H1 (cell line): ENCODE measurements at regions not wholly inside any gene's neighbourhood (a gene's known extent, or its start where the extent isn't known, plus 50 kb on each side); places are given as distances from the start of the nearest gene placed in this dataset.

ENCODE experiments used
- CTCF ChIA-PET: fragments of 300-600 bp; sonication (Branson Sonifier 250); formaldehyde crosslinking; loops from one replicate; lab custom pipeline; 2021; ENCODE audit not compliant: partially characterized antibody; lab: Charles Lee
- POLR2A ChIA-PET: fragments of 300-600 bp; sonication (Branson Sonifier 250); formaldehyde crosslinking; loops from one replicate; lab custom pipeline; 2021; ENCODE audit warnings: inconsistent platforms; ENCODE audit not compliant: partially characterized antibody; lab: Charles Lee
- DNase-seq, 2 experiments: peaks; one replicate each; pipeline versions ENCODE4 v3.0.0 to v3.0.0-alpha.2; 2010 to 2022; ENCODE audit warnings: low spot score in 2 of 2, low read depth in 1 of 2, mixed read lengths in 1 of 2
- FAIRE-seq: peaks from 2 replicates; lab custom pipeline; 2011; peaks lifted over from hg19 to GRCh38; lab: Jason Lieb, UNC
- H2AFZ ChIP-seq: 2 replicates; pipeline ENCODE4 v1.8.1; 2012; ENCODE audit warnings: low read length, inconsistent platforms
- H2AK5ac ChIP-seq: 2 replicates; pipeline ENCODE4 v1.6.1; 2013; ENCODE audit warnings: low read depth, low read length
- H2BK120ac ChIP-seq: replicated peaks from 2 replicates; pipeline ENCODE3; 2013; ENCODE audit warnings: low read depth, low read length, inconsistent platforms
- H2BK12ac ChIP-seq: 2 replicates; pipeline ENCODE4 v1.6.1; 2013; ENCODE audit warnings: low read depth, low read length
- H2BK15ac ChIP-seq: 2 replicates; pipeline ENCODE4 v1.6.1; 2013; ENCODE audit warnings: low read length
- H2BK20ac ChIP-seq: 2 replicates; pipeline ENCODE4 v1.6.1; 2013; ENCODE audit warnings: low read length
- H2BK5ac ChIP-seq: 2 replicates; pipeline ENCODE4 v1.6.1; 2013; ENCODE audit warnings: low read depth, low read length
- H3K14ac ChIP-seq: 2 replicates; pipeline ENCODE4 v1.6.1; 2013; ENCODE audit warnings: inconsistent platforms; ENCODE audit not compliant: insufficient read length
- H3K18ac ChIP-seq: 2 replicates; pipeline ENCODE4 v1.6.1; 2013; ENCODE audit warnings: low read length; ENCODE audit errors: extremely low read depth
- H3K23ac ChIP-seq: 2 replicates; pipeline ENCODE4 v1.6.1; 2013; ENCODE audit warnings: inconsistent platforms; ENCODE audit not compliant: insufficient read length
- H3K23me2 ChIP-seq: 2 replicates; pipeline ENCODE4 v1.6.1; 2013; ENCODE audit warnings: low read depth, low read length
- H3K27ac ChIP-seq: 2 replicates; pipeline ENCODE4 v1.6.1; 2011; ENCODE audit warnings: low read depth, low read length, inconsistent platforms
- H3K27me3 ChIP-seq, 4 experiments: replicated peaks in 1 of 4; 1 replicate in 1 of 4; 2 replicates in 3 of 4; pipeline versions ENCODE4 v1.6.1 to v1.8.1; 2011 to 2013; ENCODE audit warnings: low read length in 3 of 4, mild to moderate bottlenecking in 3 of 4, inconsistent platforms in 2 of 4, mixed read lengths in 2 of 4, moderate library complexity in 1 of 4; ENCODE audit not compliant: control insufficient read depth in 3 of 4, insufficient read depth in 3 of 4; ENCODE audit errors: extremely low read depth in 1 of 4
- H3K36me3 ChIP-seq, 4 experiments: 2 replicates each; pipeline versions ENCODE4 v1.6.1 to v1.8.1; 2011 to 2013; ENCODE audit warnings: mild to moderate bottlenecking in 4 of 4, low read length in 3 of 4, moderate library complexity in 2 of 4, control low read depth in 1 of 4, inconsistent platforms in 1 of 4; ENCODE audit not compliant: insufficient read depth in 4 of 4, control insufficient read depth in 2 of 4
- H3K4ac ChIP-seq: replicated peaks from 2 replicates; pipeline ENCODE3; 2013; ENCODE audit warnings: low read length, low read depth, mixed read lengths, inconsistent platforms; ENCODE audit not compliant: insufficient read length
- H3K4me1 ChIP-seq, 4 experiments: replicated peaks in 1 of 4; 1 replicate in 1 of 4; 2 replicates in 3 of 4; pipeline versions ENCODE4 v1.6.1 to v1.8.1; 2011 to 2013; ENCODE audit warnings: low read length in 3 of 4, inconsistent platforms in 2 of 4, mixed read lengths in 1 of 4; ENCODE audit not compliant: insufficient read depth in 4 of 4, control insufficient read depth in 3 of 4
- H3K4me2 ChIP-seq, 2 experiments: 2 replicates each; pipeline versions ENCODE4 v1.6.1 to v1.8.1; 2011 to 2013; ENCODE audit warnings: low read depth in 2 of 2, low read length in 2 of 2, control low read depth in 1 of 2, inconsistent platforms in 1 of 2, mild to moderate bottlenecking in 1 of 2; ENCODE audit not compliant: insufficient read depth in 1 of 2
- H3K4me3 ChIP-seq, 4 experiments: fragments of 200-600, 300-600 bp in 1 of 4; sonication (generic), shearing (Covaris generic), sonication (Bioruptor Twin) in 1 of 4; 2 replicates each; pipeline versions ENCODE4 v1.5.1 to v1.8.1; 2011 to 2016; ENCODE audit warnings: low read length in 4 of 4, low read depth in 3 of 4, control low read depth in 2 of 4, inconsistent platforms in 2 of 4, mild to moderate bottlenecking in 2 of 4, mixed read lengths in 1 of 4, moderate library complexity in 1 of 4; ENCODE audit not compliant: insufficient read depth in 2 of 4; ENCODE audit errors: extremely low read depth in 1 of 4
- H3K56ac ChIP-seq: replicated peaks from 2 replicates; pipeline ENCODE3; 2013; ENCODE audit warnings: low read depth, mild to moderate bottlenecking, mixed read lengths, low read length, inconsistent platforms; ENCODE audit not compliant: insufficient read length
- H3K79me1 ChIP-seq: 2 replicates; pipeline ENCODE4 v1.6.1; 2013; ENCODE audit warnings: low read depth, low read length, control low read depth
- H3K79me2 ChIP-seq, 2 experiments: 2 replicates each; pipeline versions ENCODE4 v1.6.1 to v1.8.1; 2012 to 2013; ENCODE audit warnings: low read length in 2 of 2, mild to moderate bottlenecking in 2 of 2, inconsistent platforms in 1 of 2; ENCODE audit not compliant: insufficient read depth in 2 of 2, control insufficient read depth in 1 of 2
- H3K9ac ChIP-seq, 4 experiments: replicated peaks in 1 of 4; 1 replicate in 1 of 4; 2 replicates in 3 of 4; pipeline versions ENCODE4 v1.6.1 to v1.8.1; 2011 to 2013; ENCODE audit warnings: low read depth in 3 of 4, low read length in 3 of 4, control low read depth in 2 of 4, mild to moderate bottlenecking in 2 of 4, moderate library complexity in 2 of 4, inconsistent platforms in 1 of 4; ENCODE audit errors: extremely low read depth in 1 of 4
- H3K9me3 ChIP-seq, 2 experiments: 2 replicates each; pipeline versions ENCODE4 v1.6.1 to v1.8.1; 2012 to 2013; ENCODE audit warnings: mild to moderate bottlenecking in 2 of 2, moderate library complexity in 2 of 2, control low read depth in 1 of 2, inconsistent platforms in 1 of 2, low read depth in 1 of 2, low read length in 1 of 2, mixed read lengths in 1 of 2; ENCODE audit not compliant: insufficient read depth in 2 of 2
- H4K20me1 ChIP-seq, 2 experiments: replicated peaks in 1 of 2; 2 replicates each; pipeline versions ENCODE3 to v1.8.1; 2011 to 2013; ENCODE audit warnings: inconsistent platforms in 2 of 2, low read length in 2 of 2, mild to moderate bottlenecking in 1 of 2; ENCODE audit not compliant: insufficient read depth in 2 of 2, control insufficient read depth in 1 of 2
- H4K5ac ChIP-seq: 2 replicates; pipeline ENCODE4 v1.6.1; 2013; ENCODE audit warnings: low read length, low read depth, mixed read lengths, inconsistent platforms; ENCODE audit not compliant: insufficient read length
- H4K8ac ChIP-seq: 2 replicates; pipeline ENCODE4 v1.8.0; 2013; ENCODE audit warnings: mild to moderate bottlenecking, moderate library complexity, low read length, inconsistent platforms; ENCODE audit not compliant: insufficient read depth; ENCODE audit errors: extremely low read depth
- H4K91ac ChIP-seq: replicated peaks from 2 replicates; pipeline ENCODE3; 2013; ENCODE audit warnings: low read length, mixed read lengths, inconsistent platforms; ENCODE audit not compliant: insufficient read length
- BACH1 ChIP-seq: IDR thresholded peaks from 2 replicates; pipeline ENCODE4 v1.6.1; 2012; ENCODE audit warnings: low read length, improper control_type of control experiment
- CBX8 ChIP-seq: fragments of 300-800, 300-1000 bp; sonication (generic); IDR thresholded peaks from 2 replicates; pipeline ENCODE4 v1.7.1; 2016; ENCODE audit warnings: low read depth, low read length, borderline replicate concordance
- EGR1 ChIP-seq: IDR thresholded peaks from 2 replicates; pipeline ENCODE4 v1.6.1; 2011; ENCODE audit warnings: low read depth, low read length, borderline replicate concordance
- HDAC6 ChIP-seq: IDR thresholded peaks from one replicate; pipeline ENCODE4 v1.7.1; 2012; ENCODE audit warnings: low read depth, mild to moderate bottlenecking, inconsistent platforms, low read length, moderate library complexity
- PHF8 ChIP-seq: fragments of 200-600 bp; sonication (generic); conservative IDR thresholded peaks from 2 replicates; pipeline ENCODE4 v1.7.1; 2012; ENCODE audit warnings: low read depth, mild to moderate bottlenecking, inconsistent platforms, low read length, moderate library complexity
- WGBS, 2 experiments: shearing (Covaris generic) in 1 of 2; methylation state at CpG; one replicate each; pipeline versions ENCODE4 v1.1.6 to v1.1.7; 2013 to 2015; ENCODE audit warnings: low lambda C conversion rate in 2 of 2, mixed read lengths in 2 of 2, inconsistent platforms in 1 of 2, low coverage in 1 of 2, missing lambda C conversion rate in 1 of 2; ENCODE audit not compliant: insufficient replicate concordance in 2 of 2, insufficient coverage in 1 of 2, insufficient read length in 1 of 2; ENCODE audit errors: extremely low coverage in 1 of 2, missing lambda C conversion rate in 1 of 2; 5-methylcytosine and 5-hydroxymethylcytosine counted together
- TF ChIP-seq, protein P1 (sequence below): IDR thresholded peaks from 2 replicates; pipeline ENCODE4 v1.6.1; 2012; ENCODE audit warnings: low read length, inconsistent platforms

GRCh38 chr10:130928306-130928705 lies 383.2 kb downstream of the TCERG1L start:
- Histone ChIP-seq H2BK20ac (no peak overlapping the region), H4K8ac (no peak overlapping the region), H3K27ac (no peak overlapping the region), H3K18ac (no peak overlapping the region), H4K91ac (no peak overlapping the region), H3K4ac (no peak overlapping the region), H3K4me2 (no peak overlapping the region), H3K9ac (no peak overlapping the region), H2AFZ (no peak overlapping the region), H3K9me3 (no peaks in the 10 kb centered on the region), H4K20me1 (peaks cover 0 to 13% of the 10 kb centered on the region in 2 experiments), H3K36me3 (no peaks in the 10 kb centered on the region; a peak in 1 of 8 replicates), H3K23ac (no peak overlapping the region), H2BK120ac (no peak overlapping the region), H2BK5ac (no peak overlapping the region), H3K56ac (no peak overlapping the region), H3K27me3 (no peaks in the 10 kb centered on the region), H3K14ac (no peak overlapping the region), H3K4me3 (no peak overlapping the region), H3K79me1 (no peaks in the 10 kb centered on the region), H3K79me2 (no peaks in the 10 kb centered on the region), H4K5ac (no peak overlapping the region), H2AK5ac (no peak overlapping the region), H2BK12ac (no peak overlapping the region), H3K23me2 (peaks cover 20% of the 10 kb centered on the region; the same call in 1 of the 2 replicates), H2BK15ac (no peak overlapping the region), H3K4me1 (peaks cover 0 to 6% (median 2%) of the 10 kb centered on the region in 4 experiments; a peak in 3 of 7 replicates)
- no peak for DNase-seq
- ChIA-PET CTCF (interaction anchor here (1.3 kb wide), 1 partner anchor 169 kb away, joined by 3 read pairs; no protein-coding TSS in a partner anchor), POLR2A (no interaction called here)
- no peak for FAIRE-seq
- 79% methylated on average over 3 of the region's 3 CpGs; no CpG with 5 or more reads in 1 of the 2 experiments for WGBS, 2 experiments
- TF ChIP-seq CBX8 = no peak
- no peak for TF ChIP-seq EGR1
- TF ChIP-seq BACH1 = no peak
- TF ChIP-seq, protein P1, sequence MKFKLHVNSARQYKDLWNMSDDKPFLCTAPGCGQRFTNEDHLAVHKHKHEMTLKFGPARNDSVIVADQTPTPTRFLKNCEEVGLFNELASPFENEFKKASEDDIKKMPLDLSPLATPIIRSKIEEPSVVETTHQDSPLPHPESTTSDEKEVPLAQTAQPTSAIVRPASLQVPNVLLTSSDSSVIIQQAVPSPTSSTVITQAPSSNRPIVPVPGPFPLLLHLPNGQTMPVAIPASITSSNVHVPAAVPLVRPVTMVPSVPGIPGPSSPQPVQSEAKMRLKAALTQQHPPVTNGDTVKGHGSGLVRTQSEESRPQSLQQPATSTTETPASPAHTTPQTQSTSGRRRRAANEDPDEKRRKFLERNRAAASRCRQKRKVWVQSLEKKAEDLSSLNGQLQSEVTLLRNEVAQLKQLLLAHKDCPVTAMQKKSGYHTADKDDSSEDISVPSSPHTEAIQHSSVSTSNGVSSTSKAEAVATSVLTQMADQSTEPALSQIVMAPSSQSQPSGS = no peak
- TF ChIP-seq HDAC6 = no peak
- no peak for TF ChIP-seq PHF8
